ENCODE measurements at regions not wholly inside any gene's neighbourhood (a gene's known extent, or its start where the extent isn't known, plus 50 kb on each side); places are given as distances from the start of the nearest gene placed in this dataset.
"Not testable (repeated sequence)": the region's sequence is repeated elsewhere in the genome, so short reads cannot be mapped to it uniquely, and the experiment has no call there.

DNA sequence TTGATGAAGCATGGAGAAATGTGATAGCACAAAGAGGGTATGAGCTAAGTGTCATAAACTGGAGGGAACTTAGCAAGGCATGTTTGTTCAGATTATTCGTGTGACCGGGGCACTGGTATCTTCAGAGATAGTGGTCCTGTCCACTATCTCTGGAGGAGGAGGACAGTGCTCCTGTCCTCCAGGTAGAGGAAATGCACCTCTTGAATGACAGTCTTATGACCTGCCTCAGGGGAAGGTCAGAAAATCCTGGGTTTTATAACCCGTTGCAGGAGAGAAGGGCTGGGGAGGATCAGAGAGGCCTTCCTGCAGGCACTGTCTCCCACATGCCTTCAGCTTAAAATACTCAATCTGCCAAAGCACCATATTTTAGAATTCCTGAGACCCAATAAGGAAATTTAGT is 213.5 kb upstream of the UBL3 start:
- DNase-seq, result no peak
- Mint-ChIP-seq H3K9me3 (peaks cover 0 to 9% (median 4%) of the 10 kb centered on the region in 7 donors), H3K4me3 (no peak overlapping the region), H3K27ac (no peak overlapping the region), H3K4me1 (no peaks in the 10 kb centered on the region), H3K36me3 (no peaks in the 10 kb centered on the region), H3K27me3 (peaks cover 4 to 22% (median 18%) of the 10 kb centered on the region in 3 donors)
- ATAC-seq (ENCODE audit: low read depth in 2 of 2), result no peak

DNA sequence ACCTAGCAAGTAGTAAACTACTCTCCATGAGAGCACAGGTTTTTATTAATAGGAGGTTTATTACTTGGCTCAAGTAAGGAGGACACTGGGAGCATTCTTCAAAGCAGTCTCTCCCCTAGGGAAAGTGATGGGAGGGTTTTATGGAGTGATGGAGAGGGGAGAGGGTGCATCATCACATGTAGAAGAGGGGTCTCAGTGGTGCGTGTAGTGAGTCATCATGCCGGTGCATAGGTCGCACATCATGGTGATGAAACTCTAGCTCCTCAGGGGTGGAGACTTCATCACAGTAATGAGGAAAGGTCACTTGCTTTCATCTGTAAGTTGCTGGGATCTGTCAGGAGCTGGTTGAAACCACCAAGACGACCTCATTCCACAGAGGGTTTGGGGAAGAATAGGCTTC is 210.8 kb upstream of the UBL3 start:
- no peaks in the 10 kb centered on the region for H3K4me1 Mint-ChIP-seq
- H3K27ac Mint-ChIP-seq, result no peak overlapping the region
- no peak for ATAC-seq (ENCODE audit: low read depth in 2 of 2)

DNA sequence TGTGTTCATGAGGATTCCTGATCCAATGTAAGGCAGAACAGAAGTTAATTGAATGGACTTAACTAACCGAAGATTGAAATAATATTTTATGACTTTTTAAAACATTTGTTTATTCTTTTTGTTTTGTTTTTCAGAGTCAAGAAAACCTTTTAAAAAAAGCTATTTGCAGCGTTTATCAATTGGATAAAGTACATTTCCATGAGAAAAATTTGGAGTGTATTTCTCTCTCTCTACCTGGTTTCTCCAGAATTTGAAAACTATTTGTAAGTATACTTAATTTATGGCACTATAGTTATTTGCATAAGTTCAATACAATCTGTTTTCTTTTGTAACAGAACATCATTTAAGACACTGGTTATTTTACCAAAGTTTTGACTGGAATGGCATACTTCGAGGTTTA is 208.0 kb upstream of the UBL3 start:
- H3K4me3 Mint-ChIP-seq, result no peak overlapping the region
- peaks cover 0 to 22% (median 10%) of the 10 kb centered on the region in 7 donors for H3K9me3 Mint-ChIP-seq
- H3K27ac Mint-ChIP-seq, result no peak overlapping the region
- no peaks in the 10 kb centered on the region for H3K4me1 Mint-ChIP-seq
- ATAC-seq (ENCODE audit: low read depth in 2 of 2), result no peak
- H3K27me3 Mint-ChIP-seq, result peaks cover 12 to 29% (median 22%) of the 10 kb centered on the region in 3 donors
- no peak for DNase-seq
- H3K36me3 Mint-ChIP-seq, result no peaks in the 10 kb centered on the region

More for the DNA sequence above, 210.8 kb upstream of the UBL3 start:
- peaks cover 8 to 22% (median 18%) of the 10 kb centered on the region in 3 donors for H3K27me3 Mint-ChIP-seq
- peaks cover 0 to 22% (median 10%) of the 10 kb centered on the region in 7 donors for H3K9me3 Mint-ChIP-seq
- H3K36me3 Mint-ChIP-seq, result no peaks in the 10 kb centered on the region
- DNase-seq, result no peak
- no peak overlapping the region for H3K4me3 Mint-ChIP-seq

DNA sequence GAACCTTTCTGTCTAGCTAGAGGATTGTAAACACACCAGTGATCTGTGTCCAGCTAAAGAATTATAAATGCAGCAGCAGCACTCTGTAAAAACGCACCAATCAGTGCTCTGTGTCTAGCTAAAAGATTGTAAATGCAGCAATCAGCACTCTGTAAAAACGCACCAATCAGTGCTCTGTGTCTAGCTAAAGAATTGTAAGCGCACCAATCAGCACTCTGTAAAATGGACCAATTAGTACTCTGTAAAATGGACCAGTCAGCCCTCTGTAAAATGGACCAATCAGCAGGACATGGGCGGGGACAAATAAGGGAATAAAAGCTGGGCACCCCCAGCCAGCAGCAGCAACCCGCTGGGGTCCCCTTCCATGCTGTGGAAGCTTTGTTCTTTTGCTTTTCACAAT is 204.1 kb upstream of the UBL3 start:
- H3K27ac Mint-ChIP-seq; H3K4me3 Mint-ChIP-seq; H3K36me3 Mint-ChIP-seq; DNase-seq; H3K4me1 Mint-ChIP-seq; ATAC-seq (ENCODE audit: low read depth in 2 of 2): not testable (repeated sequence)
- H3K27me3 Mint-ChIP-seq, result peaks cover 16 to 19% (median 19%) of the 10 kb centered on the region in 3 donors
- peaks cover 0 to 17% (median 8%) of the 10 kb centered on the region in 7 donors for H3K9me3 Mint-ChIP-seq

DNA sequence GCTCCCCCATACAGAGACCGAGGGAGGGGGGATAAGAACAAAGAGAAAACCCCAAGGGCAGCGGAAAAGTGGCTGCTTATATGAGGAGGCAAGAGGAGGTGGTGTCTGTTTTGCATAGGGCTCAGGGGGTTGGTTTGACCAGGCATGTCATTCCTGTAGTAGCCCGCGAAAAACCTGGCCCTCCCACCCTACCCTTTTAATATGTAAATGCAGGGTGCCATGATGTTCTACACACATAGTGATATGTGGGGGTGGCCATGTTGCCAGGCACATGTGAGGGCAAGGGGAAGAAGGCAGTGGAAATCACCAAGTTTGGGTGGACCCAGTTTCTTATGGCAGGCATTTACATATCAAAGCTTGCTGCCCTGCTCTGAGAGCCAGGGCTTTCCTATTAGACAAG is 203.5 kb upstream of the UBL3 start:
- ATAC-seq (ENCODE audit: low read depth in 2 of 2), result no peak
- H3K4me1 Mint-ChIP-seq, result peaks cover 0 to 7% (median 0%) of the 10 kb centered on the region in 3 donors
- H3K36me3 Mint-ChIP-seq, result peaks cover 0 to 3% of the 10 kb centered on the region in 2 donors
- peaks cover 0 to 13% (median 5%) of the 10 kb centered on the region in 7 donors for H3K9me3 Mint-ChIP-seq
- no peak overlapping the region for H3K4me3 Mint-ChIP-seq
- no peak for DNase-seq
- no peak overlapping the region for H3K27ac Mint-ChIP-seq
- peaks cover 16 to 25% (median 19%) of the 10 kb centered on the region in 3 donors for H3K27me3 Mint-ChIP-seq

DNA sequence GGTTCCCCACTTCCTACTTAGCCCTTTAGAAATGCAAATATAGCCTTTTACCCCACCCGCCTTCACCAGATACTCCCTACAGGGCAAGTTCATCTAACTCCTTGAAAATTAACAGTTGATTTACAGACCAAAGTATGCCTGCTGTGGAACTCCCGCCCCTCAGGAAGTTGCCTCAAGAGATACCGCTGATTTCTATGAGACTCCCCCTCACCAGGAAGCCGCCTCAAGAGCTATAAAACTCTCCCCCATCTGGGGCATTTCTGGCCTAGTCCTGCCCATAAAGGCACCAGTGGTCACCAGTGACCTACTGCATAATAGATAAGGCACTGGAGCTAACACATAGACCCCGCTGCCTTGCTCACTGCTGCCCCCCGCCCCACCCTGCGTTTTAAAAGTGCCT is 201.7 kb upstream of the UBL3 start:
- H3K4me3 Mint-ChIP-seq, result peak overlapping the region in 1 of 8 donors; percentile 65
- peak overlapping the region in 1 of 6 donors; percentile 69 for H3K27ac Mint-ChIP-seq
- H3K36me3 Mint-ChIP-seq, result peaks cover 0 to 7% of the 10 kb centered on the region in 2 donors
- peaks cover 16 to 29% (median 19%) of the 10 kb centered on the region in 3 donors for H3K27me3 Mint-ChIP-seq
- H3K4me1 Mint-ChIP-seq, result peaks cover 0 to 10% (median 0%) of the 10 kb centered on the region in 3 donors
- ATAC-seq (ENCODE audit: low read depth in 2 of 2), result no peak
- no peak for DNase-seq
- H3K9me3 Mint-ChIP-seq, result peaks cover 0 to 8% (median 4%) of the 10 kb centered on the region in 7 donors

DNA sequence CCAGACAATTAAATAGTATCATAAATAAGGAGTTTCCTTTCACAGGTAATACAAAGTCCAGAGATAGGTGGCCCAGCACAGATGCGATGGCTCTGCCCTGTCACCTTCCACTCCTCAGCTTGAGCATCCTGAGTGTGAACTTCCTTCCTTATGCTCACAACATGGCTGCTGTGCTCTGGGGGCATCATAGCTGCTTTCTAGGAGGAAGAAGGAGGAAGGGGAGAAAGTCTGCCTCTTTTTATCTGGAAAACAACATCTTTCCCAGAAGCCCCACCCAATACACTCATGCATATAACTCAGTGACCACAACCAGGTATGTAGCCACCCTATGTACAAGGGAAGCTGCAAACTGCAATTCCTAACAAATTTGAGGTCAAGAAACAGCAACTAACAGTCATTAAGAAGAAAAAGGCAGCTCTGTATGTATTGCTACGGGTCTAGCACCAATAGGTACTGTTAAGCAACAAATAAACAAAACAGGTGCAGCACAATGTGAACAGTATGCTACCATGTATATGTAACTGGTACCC is 201.2 kb upstream of the UBL3 start:
- Mint-ChIP-seq H3K9me3 (peaks cover 0 to 6% (median 0%) of the 10 kb centered on the region in 7 donors), H3K36me3 (peaks cover 0 to 7% of the 10 kb centered on the region in 2 donors), H3K4me3 (no peak overlapping the region), H3K27ac (no peak overlapping the region), H3K4me1 (peaks cover 0 to 10% (median 0%) of the 10 kb centered on the region in 3 donors), H3K27me3 (peaks cover 15 to 29% (median 19%) of the 10 kb centered on the region in 3 donors)
- no peak for ATAC-seq (ENCODE audit: low read depth in 2 of 2)
- DNase-seq, result no peak

DNA sequence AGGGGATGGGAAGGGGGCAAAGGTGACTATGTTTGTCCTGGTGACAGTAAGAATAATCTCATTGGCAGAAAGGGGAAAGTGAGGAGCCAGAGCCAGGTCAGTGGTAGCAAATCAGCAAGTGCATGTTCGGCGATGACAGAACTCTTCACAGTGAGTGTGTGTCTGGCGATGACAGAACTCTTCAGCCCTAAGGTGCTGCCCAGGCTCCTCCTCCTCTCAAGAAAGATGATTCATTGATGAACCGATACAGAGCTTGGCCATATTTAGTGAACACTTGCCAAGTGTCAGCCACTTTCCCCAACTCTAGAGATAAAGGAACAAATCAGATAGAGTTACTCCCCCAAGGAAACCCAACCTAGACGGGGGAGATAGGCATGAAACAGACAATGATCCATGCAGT is 199.3 kb upstream of the UBL3 start:
- no peak for DNase-seq

DNA sequence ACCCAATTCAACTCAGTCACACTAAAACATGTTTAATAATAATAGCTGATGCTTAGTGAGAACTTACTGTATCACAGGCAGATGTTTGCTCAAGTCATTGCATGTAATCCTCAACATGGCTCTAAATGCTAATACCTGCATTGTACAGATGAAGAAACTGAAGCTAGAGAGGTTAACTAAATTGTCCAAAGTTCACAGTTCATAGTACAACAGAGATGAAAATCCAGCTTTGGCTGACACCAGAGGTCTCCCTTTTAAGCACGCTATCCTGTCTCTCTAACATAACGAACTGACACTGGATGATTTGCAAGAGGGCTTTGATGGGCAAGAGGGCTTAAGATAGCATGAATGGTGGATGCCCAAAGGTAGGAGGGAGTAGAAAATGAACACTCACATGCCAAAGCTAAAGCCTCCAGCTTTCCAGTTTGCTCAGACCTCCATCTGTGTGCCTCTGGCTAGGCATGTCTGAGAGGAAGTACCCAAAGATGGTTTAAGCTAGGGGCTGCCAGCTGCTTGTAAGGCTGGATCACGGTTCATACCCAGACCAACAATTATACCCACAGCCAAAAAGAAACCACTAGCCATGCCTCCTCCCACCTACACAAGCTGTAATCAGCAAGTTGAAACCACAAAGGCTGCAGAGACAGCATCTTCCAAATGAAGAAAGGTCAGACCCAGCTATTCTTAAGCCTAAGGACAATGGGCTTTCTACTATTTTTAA is 196.9 kb upstream of the UBL3 start:
- H3K27ac Mint-ChIP-seq, result no peak overlapping the region
- peaks cover 0 to 7% of the 10 kb centered on the region in 2 donors for H3K36me3 Mint-ChIP-seq
- H3K9me3 Mint-ChIP-seq, result peaks cover 0 to 6% (median 0%) of the 10 kb centered on the region in 7 donors
- DNase-seq (no peak), ATAC-seq (ENCODE audit: low read depth in 2 of 2) (no peak)
- peaks cover 0 to 7% (median 0%) of the 10 kb centered on the region in 3 donors for H3K4me1 Mint-ChIP-seq
- H3K27me3 Mint-ChIP-seq, result peaks cover 3 to 15% (median 9%) of the 10 kb centered on the region in 3 donors
- no peak overlapping the region for H3K4me3 Mint-ChIP-seq

More for the DNA sequence above, 199.3 kb upstream of the UBL3 start:
- Mint-ChIP-seq H3K4me1 (peaks cover 0 to 10% (median 0%) of the 10 kb centered on the region in 3 donors), H3K36me3 (peaks cover 0 to 7% of the 10 kb centered on the region in 2 donors), H3K27ac (no peak overlapping the region), H3K9me3 (peaks cover 0 to 6% (median 0%) of the 10 kb centered on the region in 7 donors), H3K27me3 (peaks cover 8 to 29% (median 19%) of the 10 kb centered on the region in 3 donors), H3K4me3 (no peak overlapping the region)
- no peak for ATAC-seq (ENCODE audit: low read depth in 2 of 2)

DNA sequence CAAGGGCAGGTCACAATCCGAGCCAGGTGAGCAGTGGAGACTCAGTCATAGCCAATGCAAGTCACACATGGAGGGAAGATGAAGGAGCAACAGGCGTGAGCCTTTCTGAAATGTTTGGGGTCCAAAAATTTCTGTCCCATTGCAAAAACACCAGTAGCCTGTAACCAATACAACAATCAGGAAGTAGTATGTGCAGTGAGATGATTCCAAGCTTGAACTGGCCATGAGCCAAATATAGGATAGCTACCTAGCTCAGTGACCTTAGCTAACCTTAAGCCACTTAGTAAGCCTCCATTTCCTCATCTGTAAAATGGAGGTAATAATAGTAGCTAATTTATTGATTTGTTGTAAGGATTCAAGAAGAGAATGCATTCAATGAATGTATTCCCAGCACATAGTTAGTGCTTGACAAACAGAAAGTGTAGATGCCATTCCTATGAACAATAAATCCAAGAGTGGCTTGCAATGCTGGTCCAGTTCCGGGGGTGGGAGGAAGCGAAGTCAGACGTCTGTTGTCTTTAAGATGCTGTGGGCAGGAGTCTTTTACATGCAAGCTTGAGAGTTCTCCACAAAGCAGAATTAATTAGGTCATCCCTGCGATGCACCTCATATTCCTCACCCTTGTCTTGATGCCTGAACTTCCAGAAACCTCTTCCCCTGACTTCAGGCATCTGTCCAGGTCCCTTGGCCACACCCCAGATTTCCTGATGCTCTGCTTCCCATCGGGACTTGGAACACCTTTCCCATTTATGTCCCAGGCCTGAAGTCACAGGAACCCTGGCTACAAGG is 195.7 kb upstream of the UBL3 start:
- no peak for DNase-seq
- H3K4me1 Mint-ChIP-seq, result peaks cover 0 to 3% (median 0%) of the 10 kb centered on the region in 3 donors
- H3K36me3 Mint-ChIP-seq, result peaks cover 0 to 7% of the 10 kb centered on the region in 2 donors
- H3K4me3 Mint-ChIP-seq, result peak overlapping the region in 1 of 8 donors; percentile 16
- peak overlapping the region in 1 of 6 donors; percentile 13 for H3K27ac Mint-ChIP-seq
- H3K9me3 Mint-ChIP-seq, result peaks cover 0 to 6% (median 0%) of the 10 kb centered on the region in 7 donors
- ATAC-seq (ENCODE audit: low read depth in 2 of 2), result no peak
- H3K27me3 Mint-ChIP-seq, result peaks cover 3 to 12% (median 5%) of the 10 kb centered on the region in 3 donors

DNA sequence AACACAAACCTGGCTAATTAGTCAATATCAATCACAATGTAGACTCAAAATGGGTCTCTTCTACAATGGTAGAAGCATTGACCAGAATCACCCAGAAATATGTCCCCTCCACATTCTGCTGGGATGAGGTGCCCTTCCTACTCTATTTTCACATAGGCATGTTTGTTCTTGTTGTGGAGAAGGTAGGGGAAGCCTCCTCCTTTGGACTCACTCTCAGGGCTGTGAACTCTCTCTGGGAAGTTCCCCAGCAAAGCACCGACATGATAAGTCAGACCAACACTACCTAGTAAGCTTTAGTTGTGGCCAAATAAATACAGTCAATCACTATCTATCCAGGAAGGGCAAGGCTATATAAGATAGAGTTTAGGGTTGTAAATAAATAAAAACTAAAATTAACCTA is 194.5 kb upstream of the UBL3 start:
- Mint-ChIP-seq H3K36me3 (peaks cover 0 to 7% of the 10 kb centered on the region in 2 donors), H3K4me3 (no peak overlapping the region), H3K27ac (no peak overlapping the region), H3K9me3 (peaks cover 0 to 6% (median 0%) of the 10 kb centered on the region in 7 donors), H3K4me1 (peaks cover 0 to 3% (median 0%) of the 10 kb centered on the region in 3 donors), H3K27me3 (peaks cover 0 to 24% (median 12%) of the 10 kb centered on the region in 3 donors)
- ATAC-seq (ENCODE audit: low read depth in 2 of 2) (no peak), DNase-seq (no peak)

DNA sequence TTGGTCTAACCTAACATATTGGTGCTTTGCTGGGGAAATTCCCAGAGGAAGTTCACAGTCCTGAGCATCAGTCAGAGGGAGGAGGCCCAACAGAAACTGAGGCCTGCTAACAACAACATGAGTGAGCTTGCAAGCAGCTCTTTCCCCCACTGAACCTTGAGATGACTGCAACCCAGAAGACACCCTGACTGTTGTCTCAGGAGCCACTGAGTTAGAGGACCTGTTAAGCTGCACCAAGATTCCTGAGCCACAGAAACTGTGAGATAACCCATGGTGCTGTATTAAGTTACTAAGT is 193.2 kb upstream of the UBL3 start:
- no peak for DNase-seq
- H3K9me3 Mint-ChIP-seq, result no peaks in the 10 kb centered on the region
- no peak overlapping the region for H3K4me3 Mint-ChIP-seq
- peaks cover 0 to 22% (median 20%) of the 10 kb centered on the region in 3 donors for H3K27me3 Mint-ChIP-seq
- H3K27ac Mint-ChIP-seq, result no peak overlapping the region
- H3K4me1 Mint-ChIP-seq, result peaks cover 0 to 3% (median 0%) of the 10 kb centered on the region in 3 donors
- no peak for ATAC-seq (ENCODE audit: low read depth in 2 of 2)
- peaks cover 0 to under 1% of the 10 kb centered on the region in 2 donors for H3K36me3 Mint-ChIP-seq

DNA sequence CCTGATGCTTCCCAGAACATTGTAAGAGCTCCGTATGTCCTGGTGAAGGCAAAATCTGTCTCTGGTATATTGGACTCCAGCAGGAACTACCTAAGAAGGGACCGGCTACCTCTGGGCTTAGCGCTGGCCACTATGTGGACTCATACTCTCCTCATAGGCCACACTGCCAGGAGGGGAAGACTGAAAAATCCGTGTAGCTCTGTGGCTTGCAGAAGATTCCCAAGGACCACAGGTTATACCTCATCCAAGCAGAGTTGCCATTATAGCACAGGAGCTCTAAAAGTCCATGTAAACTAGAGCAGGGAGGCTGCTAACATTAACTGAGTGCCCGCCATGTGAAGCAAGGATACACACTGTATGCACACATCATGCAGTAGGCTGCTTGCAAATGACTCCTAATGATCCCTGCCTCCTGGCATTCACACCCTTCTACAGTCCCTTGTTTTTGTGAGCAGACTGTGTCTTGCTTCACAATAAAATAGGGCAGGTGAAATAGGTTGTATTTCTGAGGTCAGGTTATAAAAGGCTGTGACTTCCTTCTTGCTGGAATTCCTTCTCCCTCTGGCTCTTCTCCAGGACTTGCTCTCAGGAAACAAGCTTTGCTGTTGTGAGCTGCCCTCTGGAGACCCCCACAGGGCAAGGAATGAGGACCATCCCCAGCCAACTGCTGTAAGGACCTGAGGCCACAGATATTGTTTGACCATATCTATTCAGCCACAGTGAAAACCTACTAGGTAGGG is 192.6 kb upstream of the UBL3 start:
- no peaks in the 10 kb centered on the region for H3K9me3 Mint-ChIP-seq
- H3K4me3 Mint-ChIP-seq, result no peak overlapping the region
- no peaks in the 10 kb centered on the region for H3K36me3 Mint-ChIP-seq
- DNase-seq, result no peak
- peaks cover 0 to 3% (median 0%) of the 10 kb centered on the region in 3 donors for H3K4me1 Mint-ChIP-seq
- ATAC-seq (ENCODE audit: low read depth in 2 of 2), result no peak
- H3K27me3 Mint-ChIP-seq, result peaks cover 0 to 27% (median 20%) of the 10 kb centered on the region in 3 donors
- no peak overlapping the region for H3K27ac Mint-ChIP-seq

Measured in naive B cell (primary cell).